H1 (cell line): ENCODE measurements at regions not wholly inside any gene's neighbourhood (a gene's known extent, or its start where the extent isn't known, plus 50 kb on each side); places are given as distances from the start of the nearest gene placed in this dataset.

Experiments used
- NANOG ChIP-seq: IDR thresholded peaks from 2 replicates; pipeline ENCODE4 v1.6.1; 2011; ENCODE audit warnings: low read length, low read depth, mild to moderate bottlenecking, inconsistent platforms; ENCODE audit not compliant: insufficient read depth, poor library complexity, severe bottlenecking

DNA sequence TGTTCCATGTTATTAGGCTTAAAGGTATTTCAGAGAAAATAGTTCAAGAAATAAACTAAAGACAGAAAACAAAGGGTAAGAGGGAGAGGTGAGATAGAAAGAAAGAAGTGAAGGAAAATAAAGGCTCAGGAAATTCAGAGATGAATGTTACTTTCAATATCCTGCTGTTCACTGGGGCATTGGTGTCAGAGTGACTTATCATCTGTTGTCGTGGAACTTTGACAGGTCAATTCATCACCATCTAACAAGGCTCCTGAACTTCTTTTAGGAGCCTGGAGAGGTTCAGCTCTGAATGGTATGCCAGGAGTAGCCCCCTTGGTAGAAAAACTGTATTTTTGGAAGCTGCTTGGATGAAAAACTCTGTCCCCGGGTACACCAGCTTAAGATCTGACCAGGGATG lies 100.1 kb downstream of the KLF6 start (continued):
- no peak for TF ChIP-seq NANOG
